ENCODE measurements at regions not wholly inside any gene's neighbourhood (a gene's known extent, or its start where the extent isn't known, plus 50 kb on each side); places are given as distances from the start of the nearest gene placed in this dataset.

- no peak for DNase-seq
Observed at GRCh38 chr2:241943209-241943850, 73.8 kb downstream of the RTP5 start.

GRCh38 chr2:241943961-241944575 is 74.5 kb downstream of the RTP5 start:
- DNase-seq: no peak

- no peak for DNase-seq
Observed at GRCh38 chr2:241944821-241945220, 75.3 kb downstream of the RTP5 start.

- no peak for DNase-seq
Observed at GRCh38 chr2:241945311-241945710, 75.8 kb downstream of the RTP5 start.

GRCh38 chr2:241945803-241946202 is 76.3 kb downstream of the RTP5 start:
- DNase-seq: no peak

- no peak for DNase-seq
Observed at GRCh38 chr2:241946306-241947003, 76.9 kb downstream of the RTP5 start.

- DNase-seq: no peak
Observed at GRCh38 chr2:241947004-241947350, 77.4 kb downstream of the RTP5 start.

GRCh38 chr2:241947401-241947800 is 77.9 kb downstream of the RTP5 start:
- no peak for DNase-seq

- no peak for DNase-seq
Observed at GRCh38 chr2:241947876-241948275, 78.3 kb downstream of the RTP5 start.

GRCh38 chr2:241948299-241948897 is 78.9 kb downstream of the RTP5 start:
- no peak for DNase-seq

GRCh38 chr2:241948901-241949735 is 79.6 kb downstream of the RTP5 start:
- no peak for DNase-seq

- no peak for DNase-seq
Observed at GRCh38 chr2:241949736-241950412, 80.3 kb downstream of the RTP5 start.

GRCh38 chr2:241950413-241951315 is 81.1 kb downstream of the RTP5 start:
- peak; percentile 77 for DNase-seq

GRCh38 chr2:241951316-241951700 is 81.8 kb downstream of the RTP5 start:
- DNase-seq: no peak

GRCh38 chr2:241951920-241952319 is 82.4 kb downstream of the RTP5 start:
- DNase-seq: no peak

GRCh38 chr2:241952816-241953215 is 83.3 kb downstream of the RTP5 start:
- DNase-seq: no peak

- no peak for DNase-seq
Observed at GRCh38 chr2:241953324-241953928, 83.9 kb downstream of the RTP5 start.

GRCh38 chr2:241956521-241957110 is 87.1 kb downstream of the RTP5 start:
- no peak for DNase-seq

GRCh38 chr2:241957276-241957675 is 87.7 kb downstream of the RTP5 start:
- DNase-seq: no peak

GRCh38 chr2:241958818-241959545 is 89.5 kb downstream of the RTP5 start:
- no peak for DNase-seq
